Astrocyte of the cerebellum (primary cell): ENCODE measurements at regions not wholly inside any gene's neighbourhood (a gene's known extent, or its start where the extent isn't known, plus 50 kb on each side); places are given as distances from the start of the nearest gene placed in this dataset.

Source experiments
- DNase-seq: peaks from one replicate; pipeline ENCODE4 v3.0.0-alpha.2; 2011; ENCODE audit warnings: low read depth
- H3K4me3 ChIP-seq: 2 replicates; pipeline ENCODE4 v1.5.1; 2011; ENCODE audit warnings: mild to moderate bottlenecking, low read depth, low read length, moderate library complexity
- CTCF ChIP-seq: IDR thresholded peaks from 2 replicates; pipeline ENCODE4 v1.5.1; 2012; ENCODE audit warnings: low read length, low read depth, moderate library complexity, mild to moderate bottlenecking; ENCODE audit errors: missing control alignments
- in situ Hi-C: cut with HindIII; loops from 2 replicates; pipeline ENCODE4 v1.10.0; 2017; ENCODE audit warnings: low sequenced_read_pairs

- no peak overlapping the region for H3K4me3 ChIP-seq
- no peak for DNase-seq
- in situ Hi-C loops: no loop called here
- TF ChIP-seq CTCF: no peak
These were observed 248.0 kb upstream of the RREB1 start for GRCh38 chr6:6859722-6860121.

GRCh38 chr6:6860863-6861262 is 246.9 kb upstream of the RREB1 start:
- TF ChIP-seq CTCF: no peak
- no peak for DNase-seq
- in situ Hi-C loops: no loop called here
- no peak overlapping the region for H3K4me3 ChIP-seq

- in situ Hi-C loops: no loop called here
- no peak overlapping the region for H3K4me3 ChIP-seq
- DNase-seq: no peak
- TF ChIP-seq CTCF: no peak
These were observed 246.3 kb upstream of the RREB1 start for GRCh38 chr6:6861351-6861894.

GRCh38 chr6:6861995-6862394 is 245.8 kb upstream of the RREB1 start:
- DNase-seq: no peak
- no peak for TF ChIP-seq CTCF
- in situ Hi-C loops: no loop called here
- H3K4me3 ChIP-seq: no peak overlapping the region

GRCh38 chr6:6863970-6864639 is 243.7 kb upstream of the RREB1 start:
- in situ Hi-C loops: no loop called here

GRCh38 chr6:6865611-6866010 is 242.2 kb upstream of the RREB1 start:
- in situ Hi-C loops: no loop called here
- TF ChIP-seq CTCF: no peak
- no peak overlapping the region for H3K4me3 ChIP-seq
- no peak for DNase-seq

More at GRCh38 chr6:6863970-6864639, 243.7 kb upstream of the RREB1 start:
- DNase-seq: no peak
- no peak overlapping the region for H3K4me3 ChIP-seq
- no peak for TF ChIP-seq CTCF
